GM12874 (cell line): ENCODE measurements at regions not wholly inside any gene's neighbourhood (a gene's known extent, or its start where the extent isn't known, plus 50 kb on each side); places are given as distances from the start of the nearest gene placed in this dataset.

Experiments used
- CTCF ChIP-seq: IDR thresholded peaks from 2 replicates; pipeline ENCODE4 v1.5.1; 2011; ENCODE audit warnings: low read depth, mild to moderate bottlenecking, control low read depth, low read length, moderate library complexity; ENCODE audit not compliant: insufficient read depth

GRCh38 chr2:41851554-41851953 lies 196.3 kb upstream of the PKDCC start:
- TF ChIP-seq CTCF = no peak

- peak; percentile 45 for TF ChIP-seq CTCF
These were observed 194.2 kb upstream of the PKDCC start for GRCh38 chr2:41853427-41854191.

GRCh38 chr2:41854227-41854626 lies 193.6 kb upstream of the PKDCC start:
- TF ChIP-seq CTCF = no peak

GRCh38 chr2:41856946-41857345 lies 190.9 kb upstream of the PKDCC start:
- TF ChIP-seq CTCF = no peak

- TF ChIP-seq CTCF = no peak
These were observed 188.0 kb upstream of the PKDCC start for GRCh38 chr2:41859615-41860514.

GRCh38 chr2:41863062-41863461 lies 184.8 kb upstream of the PKDCC start:
- TF ChIP-seq CTCF = no peak

GRCh38 chr2:41865263-41865662 lies 182.6 kb upstream of the PKDCC start:
- no peak for TF ChIP-seq CTCF
